CD4-positive, alpha-beta T cell (primary cell): ENCODE measurements at regions not wholly inside any gene's neighbourhood (a gene's known extent, or its start where the extent isn't known, plus 50 kb on each side); places are given as distances from the start of the nearest gene placed in this dataset.

Experiments used
- ATAC-seq: fragments of 200-7000 bp; cut with Tn5 transposase; one replicate; pipeline ENCODE4 v1.10.0; 2022; ENCODE audit warnings: mild to moderate bottlenecking; ENCODE audit not compliant: poor library complexity
- CTCF ChIA-PET: fragments of 350-600 bp; sonication (Branson Sonifier 250); formaldehyde crosslinking; loops from one replicate; lab custom pipeline; 2021; ENCODE audit warnings: antibody characterized with exemption, inconsistent platforms; lab: Charles Lee
- POLR2A ChIA-PET: fragments of 350-600 bp; sonication (Branson Sonifier 250); formaldehyde crosslinking; loops from one replicate; lab custom pipeline; 2021; ENCODE audit warnings: antibody characterized with exemption, inconsistent platforms; lab: Charles Lee
- DNase-seq, 14 experiments: peaks; one replicate each; pipeline ENCODE4 v3.0.0-alpha.2; 2013 to 2020; ENCODE audit warnings: mixed read lengths in 2 of 14
- H3K27ac ChIP-seq, 2 donors: one replicate each; pipeline versions ENCODE4 v1.5.1 to v1.7.0; 2013; ENCODE audit warnings: low read length in 2 of 2, low read depth in 1 of 2, mild to moderate bottlenecking in 1 of 2
- H3K27me3 ChIP-seq, 2 experiments: 1 replicate in 1 of 2; 2 replicates in 1 of 2; pipeline versions ENCODE4 v1.6.1 to v1.7.0; 2013; ENCODE audit warnings: low read length in 2 of 2, control low read depth in 1 of 2, mild to moderate bottlenecking in 1 of 2, moderate library complexity in 1 of 2; ENCODE audit not compliant: insufficient read depth in 2 of 2, control insufficient read depth in 1 of 2
- H3K36me3 ChIP-seq: one replicate; pipeline ENCODE4 v1.6.1; 2013; ENCODE audit warnings: low read length, control low read depth; ENCODE audit not compliant: insufficient read depth
- H3K4me1 ChIP-seq: one replicate; pipeline ENCODE4 v1.6.1; 2013; ENCODE audit warnings: low read length, control low read depth; ENCODE audit not compliant: insufficient read depth
- H3K4me3 ChIP-seq: one replicate; pipeline ENCODE4 v1.5.1; 2013; ENCODE audit warnings: mild to moderate bottlenecking, low read length, moderate library complexity
- H3K9me3 ChIP-seq, 2 experiments: 1 replicate in 1 of 2; 2 replicates in 1 of 2; pipeline versions ENCODE4 v1.6.1 to v1.7.0; 2013; ENCODE audit warnings: low read length in 2 of 2, mild to moderate bottlenecking in 2 of 2, control low read depth in 1 of 2, moderate library complexity in 1 of 2; ENCODE audit not compliant: control insufficient read depth in 1 of 2, insufficient read depth in 1 of 2
- H3K27ac Mint-ChIP-seq: one replicate; pipeline ENCODE4 v1.8.0; 2020; ENCODE audit warnings: mixed read lengths
- H3K27me3 Mint-ChIP-seq: one replicate; pipeline ENCODE4 v1.8.0; 2021; ENCODE audit warnings: mixed read lengths
- H3K36me3 Mint-ChIP-seq: one replicate; pipeline ENCODE4 v1.8.0; 2021; ENCODE audit warnings: low read depth, mixed read lengths
- H3K4me1 Mint-ChIP-seq: one replicate; pipeline ENCODE4 v1.8.0; 2021; ENCODE audit warnings: low read depth, mixed read lengths
- H3K4me3 Mint-ChIP-seq: one replicate; pipeline ENCODE4 v1.8.0; 2020; ENCODE audit warnings: mild to moderate bottlenecking, mixed read lengths
- H3K9me3 Mint-ChIP-seq: one replicate; pipeline ENCODE4 v1.8.0; 2020; ENCODE audit warnings: mixed read lengths
- intact Hi-C, 2 experiments: fragments of 100-400 bp; cut with DNase I in 1 of 2; cut with micrococcal nuclease in 1 of 2; formaldehyde crosslinking; loops; one replicate each; pipeline versions ENCODE4 v1.15.1 to v1.9.0; 2023 to 2025; cut with DNase I, micrococcal nuclease
- TF ChIP-seq, protein P1 (sequence below): fragments of 200-600 bp; IDR thresholded peaks from one replicate; pipeline ENCODE4 v1.8.0; 2022; ENCODE audit warnings: antibody characterized with exemption, mild to moderate bottlenecking

DNA sequence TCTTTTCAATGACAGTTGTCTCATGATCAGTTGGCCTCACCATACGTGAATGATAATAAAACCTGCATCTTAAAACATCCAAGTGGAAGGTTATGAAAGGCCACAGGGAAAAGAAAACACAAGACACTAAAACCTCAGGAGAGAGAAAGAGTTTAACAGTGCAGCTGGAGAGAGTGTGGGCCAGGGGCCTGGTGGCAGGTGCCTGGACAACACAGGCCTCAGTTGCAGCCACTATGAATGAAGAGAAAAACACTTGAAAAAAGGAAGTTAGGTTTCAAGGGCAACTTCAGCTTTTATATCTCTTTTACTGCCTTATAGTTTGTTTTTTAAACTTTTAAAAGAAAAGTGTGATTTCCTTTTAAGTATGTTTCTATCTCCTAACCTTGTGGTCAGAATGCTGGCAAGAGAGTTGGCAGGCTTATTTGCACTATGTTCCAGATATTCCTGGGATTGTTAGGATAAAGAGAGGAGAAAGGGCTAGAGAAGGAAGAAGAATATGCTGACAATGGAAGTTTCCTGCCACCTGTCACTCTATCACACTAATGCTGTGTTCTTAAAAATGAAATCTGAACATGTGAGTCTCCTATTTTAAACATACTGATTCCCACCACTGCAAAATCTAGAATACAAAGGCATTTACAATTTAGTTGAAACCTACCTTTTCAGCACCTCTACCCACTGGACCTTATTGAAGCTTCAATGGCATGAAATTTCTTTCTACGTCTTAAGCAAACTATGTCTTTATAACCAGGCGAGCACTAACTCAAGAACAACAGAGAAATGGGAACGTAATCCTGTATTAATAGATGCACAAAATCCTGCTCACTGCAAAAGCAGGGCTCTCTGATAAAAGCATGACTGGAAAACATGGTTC is 222.4 kb downstream of the CD83 start:
- DNase-seq (no peak), ATAC-seq (no peak)
- intact Hi-C loops = no loop called here
- H3K4me1 ChIP-seq = no peaks in the 10 kb centered on the region
- no peaks in the 10 kb centered on the region for H3K27me3 ChIP-seq
- CTCF ChIA-PET = no interaction called here
- no peaks in the 10 kb centered on the region for H3K9me3 ChIP-seq
- POLR2A ChIA-PET = no interaction called here
- TF ChIP-seq, protein P1, sequence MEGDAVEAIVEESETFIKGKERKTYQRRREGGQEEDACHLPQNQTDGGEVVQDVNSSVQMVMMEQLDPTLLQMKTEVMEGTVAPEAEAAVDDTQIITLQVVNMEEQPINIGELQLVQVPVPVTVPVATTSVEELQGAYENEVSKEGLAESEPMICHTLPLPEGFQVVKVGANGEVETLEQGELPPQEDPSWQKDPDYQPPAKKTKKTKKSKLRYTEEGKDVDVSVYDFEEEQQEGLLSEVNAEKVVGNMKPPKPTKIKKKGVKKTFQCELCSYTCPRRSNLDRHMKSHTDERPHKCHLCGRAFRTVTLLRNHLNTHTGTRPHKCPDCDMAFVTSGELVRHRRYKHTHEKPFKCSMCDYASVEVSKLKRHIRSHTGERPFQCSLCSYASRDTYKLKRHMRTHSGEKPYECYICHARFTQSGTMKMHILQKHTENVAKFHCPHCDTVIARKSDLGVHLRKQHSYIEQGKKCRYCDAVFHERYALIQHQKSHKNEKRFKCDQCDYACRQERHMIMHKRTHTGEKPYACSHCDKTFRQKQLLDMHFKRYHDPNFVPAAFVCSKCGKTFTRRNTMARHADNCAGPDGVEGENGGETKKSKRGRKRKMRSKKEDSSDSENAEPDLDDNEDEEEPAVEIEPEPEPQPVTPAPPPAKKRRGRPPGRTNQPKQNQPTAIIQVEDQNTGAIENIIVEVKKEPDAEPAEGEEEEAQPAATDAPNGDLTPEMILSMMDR = no peak
- no peaks in the 10 kb centered on the region for H3K36me3 ChIP-seq
- H3K9me3 Mint-ChIP-seq = peaks cover 4% of the 10 kb centered on the region
- H3K4me3 Mint-ChIP-seq = no peak overlapping the region
- no peaks in the 10 kb centered on the region for H3K36me3 Mint-ChIP-seq
- no peaks in the 10 kb centered on the region for H3K4me1 Mint-ChIP-seq
- H3K27ac ChIP-seq = no peak overlapping the region
- no peak overlapping the region for H3K4me3 ChIP-seq
- no peak overlapping the region for H3K27ac Mint-ChIP-seq
- H3K27me3 Mint-ChIP-seq = no peaks in the 10 kb centered on the region

DNA sequence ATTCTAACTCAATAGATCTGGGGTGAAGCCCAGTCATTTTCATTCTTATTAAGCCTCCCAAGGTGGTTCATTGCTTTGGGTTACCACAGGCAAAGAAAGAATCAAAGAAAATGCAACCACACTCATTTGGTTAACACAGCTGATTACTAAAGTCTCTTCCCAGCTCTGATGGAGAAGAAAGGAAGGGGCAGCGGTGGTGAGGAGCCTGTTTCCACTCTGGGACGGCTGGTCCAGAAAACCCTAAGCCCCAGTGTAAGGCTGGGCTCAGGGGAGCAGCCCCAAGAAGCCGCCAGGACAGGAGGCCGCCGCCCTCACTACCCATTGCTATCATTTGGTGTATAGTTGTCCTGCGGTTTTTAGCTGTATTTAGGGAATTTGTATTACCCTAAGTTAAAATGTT is 226.9 kb downstream of the CD83 start:
- no peak overlapping the region for H3K4me3 Mint-ChIP-seq
- no peaks in the 10 kb centered on the region for H3K9me3 Mint-ChIP-seq
- Histone ChIP-seq H3K4me1 (no peaks in the 10 kb centered on the region), H3K27ac (no peak overlapping the region), H3K36me3 (no peaks in the 10 kb centered on the region), H3K27me3 (no peaks in the 10 kb centered on the region), H3K9me3 (no peaks in the 10 kb centered on the region), H3K4me3 (no peak overlapping the region)
- ChIA-PET POLR2A (no interaction called here), CTCF (no interaction called here)
- H3K36me3 Mint-ChIP-seq = no peaks in the 10 kb centered on the region
- TF ChIP-seq, protein P1 = no peak
- DNase-seq = no peak
- no peak for ATAC-seq
- H3K27me3 Mint-ChIP-seq = no peaks in the 10 kb centered on the region
- H3K4me1 Mint-ChIP-seq = no peaks in the 10 kb centered on the region
- H3K27ac Mint-ChIP-seq = no peak overlapping the region
- intact Hi-C loops = no loop called here

DNA sequence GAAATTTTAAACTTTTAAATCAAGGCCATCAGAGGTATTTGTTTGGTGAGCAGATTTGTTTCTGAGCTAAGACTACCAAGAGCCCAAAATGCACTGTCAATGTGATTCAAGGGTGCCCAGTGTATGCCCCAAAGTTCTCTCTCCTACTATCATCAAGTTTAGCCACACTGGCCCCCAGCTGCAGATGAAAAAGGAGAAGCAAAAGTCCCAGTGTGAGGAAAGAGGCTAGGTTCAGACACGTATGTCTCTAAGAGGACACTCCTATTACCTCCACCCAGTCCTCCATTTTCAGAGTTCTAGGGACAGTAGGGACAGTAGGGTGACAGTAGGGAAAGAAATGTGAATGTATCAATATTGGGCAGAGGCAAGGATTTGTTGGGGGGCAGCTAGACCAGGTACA is 230.8 kb downstream of the CD83 start:
- H3K4me3 Mint-ChIP-seq = no peak overlapping the region
- TF ChIP-seq, protein P1 = no peak
- H3K4me1 ChIP-seq = no peaks in the 10 kb centered on the region
- no peak overlapping the region for H3K4me3 ChIP-seq
- peaks cover 7% of the 10 kb centered on the region for H3K4me1 Mint-ChIP-seq
- H3K9me3 ChIP-seq = no peaks in the 10 kb centered on the region
- DNase-seq = no peak
- no peaks in the 10 kb centered on the region for H3K36me3 Mint-ChIP-seq
- POLR2A ChIA-PET = no interaction called here
- H3K27me3 Mint-ChIP-seq = no peaks in the 10 kb centered on the region
- CTCF ChIA-PET = no interaction called here
- no peaks in the 10 kb centered on the region for H3K36me3 ChIP-seq
- H3K27me3 ChIP-seq = no peaks in the 10 kb centered on the region
- intact Hi-C loops = no loop called here
- no peak overlapping the region for H3K27ac ChIP-seq
- H3K27ac Mint-ChIP-seq = no peak overlapping the region
- no peak for ATAC-seq
- peaks cover 2% of the 10 kb centered on the region for H3K9me3 Mint-ChIP-seq
